ENCODE measurements at regions not wholly inside any gene's neighbourhood (a gene's known extent, or its start where the extent isn't known, plus 50 kb on each side); places are given as distances from the start of the nearest gene placed in this dataset.

DNA sequence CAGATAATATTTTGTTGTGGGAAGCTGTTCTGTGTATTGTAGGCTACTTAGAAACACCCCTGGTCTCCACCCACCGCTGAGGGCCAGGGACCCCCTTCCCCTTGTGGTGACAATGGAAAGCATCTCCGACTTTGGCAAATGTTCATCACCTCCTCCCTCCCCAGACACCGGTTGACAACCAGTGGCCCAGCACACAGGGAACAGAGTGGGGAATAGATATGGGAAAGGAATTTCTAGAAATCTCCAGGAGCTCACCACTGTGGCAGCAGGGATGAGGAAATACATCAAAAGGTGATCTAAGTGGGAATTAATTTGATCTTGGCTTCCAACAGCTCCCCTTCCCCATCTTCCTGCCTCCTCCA lies 257.3 kb upstream of the FOXQ1 start:
- no peak for DNase-seq

DNA sequence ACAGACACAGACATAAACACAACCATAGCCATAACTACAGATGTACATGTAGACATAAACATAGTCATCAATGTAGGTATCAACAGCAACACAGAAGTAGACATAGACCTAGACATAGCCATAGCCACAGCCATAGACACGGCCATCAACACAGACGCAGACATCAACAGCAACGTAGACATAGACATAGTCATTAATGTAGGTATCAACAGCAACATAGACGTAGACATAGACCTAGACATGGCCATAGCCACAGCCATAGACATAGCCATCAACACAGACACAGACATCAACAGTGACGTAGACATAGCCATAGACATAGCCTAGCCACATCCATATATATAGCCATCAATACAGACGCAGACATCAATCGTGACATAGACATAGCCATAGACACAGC lies 258.3 kb upstream of the FOXQ1 start:
- DNase-seq, result no peak

DNA sequence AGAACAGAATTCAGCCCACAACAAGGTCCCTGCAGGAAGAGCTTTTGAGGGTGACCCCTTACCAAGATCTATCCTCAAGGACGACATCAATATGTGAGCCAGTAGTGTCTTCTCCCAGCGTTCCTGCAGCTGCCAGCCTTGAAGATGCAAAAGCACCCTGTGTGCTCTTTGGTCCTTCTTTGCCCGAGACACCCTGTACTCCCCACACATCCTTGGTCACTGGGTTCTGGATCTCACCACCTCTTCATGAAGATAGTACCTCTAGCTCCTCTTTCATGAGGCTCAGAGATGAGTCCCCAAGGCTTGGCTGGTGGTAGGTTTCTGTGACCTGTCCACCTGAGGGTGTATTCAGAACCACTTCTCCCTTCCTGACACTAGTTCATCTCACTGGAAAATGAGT lies 259.6 kb upstream of the FOXQ1 start:
- DNase-seq, result no peak

DNA sequence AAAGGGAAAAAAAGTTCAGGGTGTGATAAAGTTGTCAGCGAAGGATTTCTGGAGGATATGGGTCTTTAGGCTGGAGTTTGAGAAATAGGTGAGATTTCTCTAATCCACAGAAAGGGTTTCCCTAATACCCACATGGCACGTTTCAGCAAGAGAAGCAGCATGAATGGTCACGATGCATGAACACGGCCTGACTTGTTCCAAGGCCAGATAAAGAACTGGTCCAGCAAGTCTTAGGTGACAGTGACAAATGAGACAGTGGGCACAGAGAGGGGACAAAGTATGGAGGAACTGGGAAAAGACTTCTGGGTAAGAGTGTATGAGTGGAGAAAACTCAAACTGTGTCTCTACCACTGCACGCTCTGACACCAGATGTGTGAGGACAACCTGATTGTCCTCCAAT lies 262.0 kb upstream of the FOXQ1 start:
- no peak for DNase-seq

DNA sequence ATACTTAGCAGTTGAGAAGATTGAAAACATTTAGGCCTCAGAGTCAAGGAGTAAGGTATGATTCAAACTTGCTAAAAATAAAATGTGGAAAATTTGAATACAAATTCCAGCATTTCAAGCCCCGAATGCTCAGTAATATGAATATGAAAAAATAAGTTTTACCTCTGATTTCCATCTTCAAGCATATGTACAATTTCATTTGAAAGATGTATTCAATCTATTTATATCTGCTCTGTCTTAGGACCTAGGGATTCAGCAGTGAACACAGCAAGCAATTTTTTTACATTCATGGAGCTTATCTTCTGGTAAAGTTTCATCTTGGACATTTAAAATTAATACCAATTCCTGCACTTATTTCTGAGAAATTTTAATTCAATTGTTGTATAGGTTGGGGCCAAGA lies 262.7 kb upstream of the FOXQ1 start:
- DNase-seq, result no peak

DNA sequence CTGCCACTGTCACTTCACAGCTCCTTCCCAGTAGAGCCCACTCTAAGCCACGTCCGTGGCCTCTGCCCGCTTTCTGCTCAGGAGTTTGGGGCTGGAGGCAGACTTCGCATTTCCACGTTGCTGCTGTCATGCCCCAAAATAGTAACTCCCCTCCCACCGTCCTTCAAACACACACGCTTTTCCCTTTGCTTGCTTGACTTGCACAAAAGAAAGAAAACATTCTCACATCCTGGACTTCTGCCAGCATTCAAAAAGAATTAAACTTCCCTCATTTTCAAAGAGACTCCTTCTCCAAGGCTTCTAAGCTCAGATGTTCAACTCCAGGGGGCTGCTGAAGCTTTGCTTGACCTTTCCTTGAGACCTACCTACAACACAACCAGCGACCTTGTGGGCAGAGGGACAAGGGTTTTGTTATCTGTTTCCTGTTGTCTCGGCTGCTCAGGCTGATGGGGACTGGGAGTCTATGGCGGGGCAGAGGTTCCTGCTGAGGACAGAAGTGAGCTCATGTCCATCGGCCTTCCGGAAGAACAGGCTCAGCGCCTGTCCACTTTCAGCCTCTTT lies 263.8 kb upstream of the FOXQ1 start:
- no peak for DNase-seq

DNA sequence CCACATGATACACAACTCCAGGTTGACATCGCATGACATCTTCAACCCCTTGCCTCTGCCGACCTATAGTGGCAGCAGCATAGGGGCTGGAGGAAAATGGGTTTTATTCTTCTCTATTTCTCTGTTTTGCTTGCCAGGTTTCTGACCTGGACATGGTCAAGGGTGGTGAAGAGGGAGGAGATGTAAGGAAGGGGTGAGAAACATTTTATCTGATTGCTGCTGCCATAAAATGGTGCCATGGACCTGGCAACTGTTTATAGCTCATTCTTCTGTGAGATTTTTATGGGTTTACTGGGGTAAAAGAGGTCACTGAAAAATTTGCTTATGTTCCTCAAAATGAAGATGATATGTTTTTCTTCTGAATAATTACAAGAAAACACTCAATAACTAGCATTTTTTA lies 266.7 kb upstream of the FOXQ1 start:
- no peak for DNase-seq

DNA sequence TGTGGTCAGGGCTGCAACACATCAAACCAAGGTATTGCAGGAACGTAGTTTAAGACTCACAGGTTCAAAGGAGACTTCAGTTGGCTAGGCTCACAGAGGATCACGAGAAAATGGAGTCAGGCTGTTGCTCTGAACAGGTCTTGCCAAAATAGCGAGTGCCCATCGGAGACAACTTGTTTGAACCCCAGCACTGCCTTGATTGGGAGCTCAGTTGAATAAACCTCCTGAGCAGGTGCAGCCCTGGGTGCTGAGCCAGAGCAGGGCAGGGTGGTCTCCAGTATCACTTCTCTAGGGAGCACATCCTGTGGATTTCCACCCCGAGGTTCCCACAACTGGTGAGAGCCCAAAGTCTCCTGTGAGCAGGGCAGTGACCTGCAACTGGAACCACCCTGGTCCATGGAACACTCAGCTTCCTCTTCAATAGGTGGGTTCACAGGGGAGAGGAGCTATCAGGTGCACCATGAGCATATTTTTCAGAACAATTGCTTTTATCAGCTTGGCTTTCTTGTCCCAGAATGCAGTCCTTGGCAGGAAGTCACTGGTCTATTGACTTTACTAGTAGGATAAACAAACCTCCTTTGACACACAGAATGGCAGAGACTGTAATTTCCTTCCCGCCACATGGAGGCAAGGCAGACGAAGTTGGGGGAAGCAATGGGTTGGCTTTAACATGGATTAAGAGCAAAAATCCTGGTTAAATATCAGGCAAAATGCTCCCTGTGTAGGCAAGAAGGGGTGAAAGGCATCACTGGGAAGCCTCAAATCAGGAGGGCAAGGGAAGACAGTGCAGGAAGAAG lies 267.7 kb upstream of the FOXQ1 start:
- DNase-seq, result no peak

DNA sequence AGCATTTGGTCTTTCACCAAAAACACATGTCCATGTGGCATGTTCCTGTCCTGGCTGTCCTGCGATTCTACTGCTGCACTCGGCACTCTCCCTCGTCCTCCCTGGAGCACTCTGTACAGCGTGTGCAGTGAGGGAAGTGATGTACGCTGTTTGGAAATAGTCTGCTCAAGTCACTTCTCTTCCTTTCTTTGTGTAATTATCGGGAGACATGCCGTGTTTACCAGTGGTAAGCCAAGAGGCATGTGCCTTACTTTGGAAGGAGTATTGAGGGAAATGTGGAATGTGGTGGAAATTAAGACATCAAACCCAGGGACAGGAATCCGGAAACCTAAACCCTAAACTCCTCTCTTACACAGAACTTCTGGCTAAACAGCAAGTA lies 268.5 kb upstream of the FOXQ1 start:
- no peak for DNase-seq

DNA sequence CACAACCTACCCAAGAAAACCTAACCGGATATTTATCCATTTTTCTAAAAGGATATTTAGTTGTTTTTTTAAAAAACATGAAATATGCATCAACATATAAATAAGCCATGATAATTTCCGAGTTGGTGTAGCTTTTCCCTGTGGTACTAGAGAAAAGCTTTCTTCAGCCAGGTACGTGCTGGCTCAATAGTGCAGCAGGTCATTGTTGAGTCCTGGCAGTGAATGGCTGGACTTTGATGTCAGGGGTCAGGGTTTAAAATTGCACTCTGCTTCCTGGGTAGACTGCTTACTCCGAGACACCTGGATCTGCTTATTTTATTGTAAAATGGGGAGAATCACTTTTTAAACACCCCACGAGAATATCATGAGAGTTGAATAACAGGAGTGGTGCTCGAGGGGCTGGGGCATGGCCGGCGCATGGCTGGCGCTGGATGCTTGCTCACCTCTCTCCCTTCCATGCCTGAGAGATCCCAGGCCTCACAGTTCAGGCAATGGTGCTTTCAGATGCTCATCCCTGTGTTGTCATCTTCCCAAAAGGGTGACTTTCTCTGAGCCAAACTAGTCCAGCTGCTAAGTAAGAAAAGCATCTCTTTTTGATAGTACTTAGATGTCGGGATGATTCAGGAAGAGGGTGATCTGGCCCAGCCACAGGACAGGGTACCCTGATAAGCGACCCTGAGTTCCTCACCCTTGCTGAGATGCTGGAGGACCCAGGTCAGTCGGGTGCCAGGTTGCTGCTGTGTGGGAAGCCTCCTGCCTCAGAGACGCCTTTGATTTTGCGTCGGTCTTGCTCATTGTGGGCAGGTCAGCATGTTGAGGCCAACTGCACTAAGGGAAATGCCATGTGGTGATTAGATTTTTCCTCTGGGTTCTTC lies 269.1 kb upstream of the FOXQ1 start:
- DNase-seq, result no peak

DNA sequence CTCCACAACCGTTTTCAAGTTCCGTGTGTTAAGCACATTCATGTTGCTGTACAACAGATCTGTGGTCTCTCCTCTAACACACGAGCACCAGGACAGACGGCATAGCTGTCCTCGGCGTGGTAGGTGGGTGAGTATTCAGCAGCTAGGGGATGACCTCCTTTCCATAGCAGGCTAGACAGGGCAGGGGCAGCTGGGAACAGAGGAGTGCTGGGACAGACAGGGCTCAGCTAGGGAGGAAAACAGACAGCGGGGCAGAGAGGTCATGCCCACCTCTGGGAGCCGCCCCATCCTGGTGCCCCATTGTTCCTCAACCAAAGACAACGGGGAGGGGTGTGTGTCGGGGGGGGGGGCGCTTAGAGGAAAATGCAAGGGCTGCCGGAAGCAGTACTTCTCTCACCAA lies 271.5 kb upstream of the FOXQ1 start:
- no peak for DNase-seq

DNA sequence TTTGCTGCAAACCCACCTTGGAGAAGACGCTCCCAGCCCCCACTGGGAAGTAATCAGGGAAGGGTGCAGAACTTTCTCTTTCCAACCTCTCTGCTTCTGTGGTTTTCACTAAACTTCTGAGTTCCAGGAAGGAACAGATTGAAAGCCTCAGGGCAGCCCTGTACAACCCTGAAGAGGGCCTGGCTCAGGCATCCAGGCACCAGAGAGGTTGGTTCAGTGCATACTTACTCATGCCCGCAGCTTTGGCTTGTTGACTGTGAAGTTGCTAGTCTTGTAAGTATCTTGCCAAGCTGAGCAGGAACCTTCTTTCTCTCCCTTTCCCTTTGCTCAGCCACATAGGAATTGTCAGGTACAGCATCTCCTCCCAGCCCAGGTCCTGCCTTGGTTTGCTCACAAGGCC lies 272.2 kb upstream of the FOXQ1 start:
- DNase-seq, result no peak

DNA sequence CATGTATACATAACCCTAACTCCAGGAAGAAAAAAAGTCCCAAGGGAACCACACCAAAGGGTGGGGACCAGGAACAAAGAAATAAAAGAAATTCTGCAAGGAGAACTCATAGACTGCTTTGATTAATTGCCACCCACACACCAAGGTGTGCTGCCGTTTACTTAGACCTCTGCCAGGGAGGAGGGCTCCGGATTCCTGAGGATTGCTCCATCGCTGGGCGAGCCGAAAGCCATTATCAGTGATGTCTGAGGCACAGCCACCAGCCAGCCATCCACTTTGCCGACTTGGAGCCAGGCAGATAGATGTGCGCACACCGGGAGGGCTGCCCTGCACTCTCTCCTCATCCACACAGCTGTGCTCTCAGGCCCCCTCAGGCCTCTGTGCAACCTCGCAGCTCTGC lies 272.7 kb upstream of the FOXQ1 start:
- DNase-seq, result no peak

DNA sequence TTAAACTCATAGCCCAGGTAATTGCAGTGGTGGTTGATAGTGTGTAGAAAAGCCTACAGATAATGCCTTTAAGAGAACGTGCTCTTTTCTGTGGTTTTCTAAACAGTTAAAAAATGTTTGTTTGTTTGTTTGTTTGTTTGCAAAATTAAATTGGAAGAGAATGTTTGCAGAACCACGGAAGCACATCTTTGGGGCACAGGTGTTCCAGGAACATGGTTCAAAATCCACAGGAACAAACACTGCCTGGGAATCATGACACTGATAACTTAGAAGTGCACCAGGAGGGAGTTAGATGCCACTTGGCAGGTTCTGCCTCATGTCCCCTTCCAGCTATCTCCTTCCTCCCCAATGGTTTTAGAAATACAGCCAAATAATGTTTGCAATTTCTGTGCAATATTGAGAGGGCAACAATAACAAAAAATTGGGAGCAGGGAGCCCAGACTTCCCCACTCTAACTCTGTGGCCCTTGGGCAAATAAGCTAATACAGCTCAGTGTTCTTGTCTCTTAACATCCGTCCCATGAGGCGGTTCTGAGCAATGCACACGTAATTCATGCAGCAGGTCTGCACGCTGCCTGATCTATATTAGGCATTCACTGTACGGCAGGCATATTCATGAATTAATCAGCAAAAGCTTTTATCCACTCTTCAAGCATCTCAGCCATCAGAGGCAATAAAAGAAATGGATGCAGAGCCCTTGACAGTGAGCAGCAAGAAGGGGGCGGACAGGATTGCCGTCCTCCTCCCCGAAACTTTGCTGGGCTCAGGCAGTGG lies 274.3 kb upstream of the FOXQ1 start:
- no peak for DNase-seq

DNA sequence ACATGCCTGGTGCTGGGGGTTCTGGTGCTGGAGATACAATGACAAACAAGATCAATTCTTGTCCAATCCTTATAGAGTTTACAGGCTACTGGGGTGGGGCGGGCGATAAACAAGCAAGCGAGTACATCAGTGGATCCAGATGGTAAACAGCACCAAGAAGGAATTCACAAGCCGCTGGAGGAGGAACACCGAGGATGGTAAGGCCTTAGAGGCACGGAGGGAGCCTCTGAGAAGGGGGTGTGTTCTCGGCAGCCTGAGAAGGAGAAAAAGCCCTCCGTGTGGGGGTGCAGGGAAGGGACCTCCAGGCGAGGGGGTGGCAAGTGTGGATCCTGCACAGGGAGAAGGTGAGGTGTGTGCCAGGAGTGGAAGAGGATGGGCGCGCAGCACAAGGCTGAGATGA lies 276.5 kb upstream of the FOXQ1 start:
- DNase-seq, result no peak

DNA sequence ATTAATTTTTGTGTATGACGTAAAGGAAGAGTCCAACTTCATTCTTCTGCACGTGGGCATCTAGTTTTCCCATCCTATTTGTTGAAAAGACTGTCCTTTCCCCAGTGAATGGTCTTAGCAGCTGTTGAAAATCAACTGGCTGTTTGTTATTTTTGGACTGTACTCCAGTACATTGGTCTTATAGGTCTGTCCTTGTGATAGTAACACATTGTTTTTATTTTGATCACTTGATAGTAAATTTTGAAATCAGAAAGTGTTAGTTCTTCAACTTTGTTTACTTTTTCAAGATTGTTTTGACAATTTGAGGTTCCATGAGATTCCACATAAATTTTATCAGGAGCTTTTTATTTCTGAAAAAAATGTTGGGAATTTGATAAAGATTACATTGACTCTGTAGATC lies 280.2 kb upstream of the FOXQ1 start:
- DNase-seq, result no peak

DNA sequence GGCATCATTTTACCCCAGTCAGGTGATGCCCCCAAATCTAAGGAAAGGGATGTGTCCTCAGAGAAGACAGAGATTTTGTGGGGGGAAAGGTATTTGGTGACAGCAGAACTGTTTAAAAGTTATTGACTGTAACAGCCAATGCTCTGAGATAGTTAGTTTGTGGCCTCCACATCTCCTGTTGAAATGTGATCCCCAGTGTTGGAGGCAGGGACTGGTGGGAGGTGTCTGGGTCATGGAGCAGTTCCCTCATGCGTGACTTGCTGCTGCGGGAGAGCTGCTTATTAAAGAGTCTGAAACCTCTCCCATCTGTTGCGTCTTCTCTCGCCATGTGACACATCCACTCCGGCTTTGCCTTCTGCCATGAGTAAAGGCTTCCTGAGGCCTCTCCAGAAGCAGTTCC lies 282.8 kb upstream of the FOXQ1 start:
- DNase-seq, result no peak

DNA sequence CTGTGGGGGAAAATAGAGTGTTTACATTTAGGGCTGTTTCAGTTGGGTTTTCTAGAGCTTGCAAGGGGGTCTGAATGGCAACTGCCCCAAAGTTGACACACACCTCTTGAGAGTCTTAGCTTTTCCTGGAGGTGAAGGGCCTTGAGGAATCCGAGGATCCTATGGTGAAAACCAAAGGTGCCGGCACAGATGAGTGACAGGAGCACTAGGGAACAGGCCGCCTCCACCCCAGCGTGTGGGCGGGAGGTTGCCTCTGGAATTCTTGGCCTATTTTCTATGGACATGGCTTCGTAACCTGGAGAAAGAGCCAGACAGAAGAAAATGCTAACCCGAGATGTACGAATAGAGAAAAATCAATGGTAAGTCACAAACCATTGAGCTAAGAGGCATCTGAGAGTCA lies 283.2 kb upstream of the FOXQ1 start:
- DNase-seq, result no peak

DNA sequence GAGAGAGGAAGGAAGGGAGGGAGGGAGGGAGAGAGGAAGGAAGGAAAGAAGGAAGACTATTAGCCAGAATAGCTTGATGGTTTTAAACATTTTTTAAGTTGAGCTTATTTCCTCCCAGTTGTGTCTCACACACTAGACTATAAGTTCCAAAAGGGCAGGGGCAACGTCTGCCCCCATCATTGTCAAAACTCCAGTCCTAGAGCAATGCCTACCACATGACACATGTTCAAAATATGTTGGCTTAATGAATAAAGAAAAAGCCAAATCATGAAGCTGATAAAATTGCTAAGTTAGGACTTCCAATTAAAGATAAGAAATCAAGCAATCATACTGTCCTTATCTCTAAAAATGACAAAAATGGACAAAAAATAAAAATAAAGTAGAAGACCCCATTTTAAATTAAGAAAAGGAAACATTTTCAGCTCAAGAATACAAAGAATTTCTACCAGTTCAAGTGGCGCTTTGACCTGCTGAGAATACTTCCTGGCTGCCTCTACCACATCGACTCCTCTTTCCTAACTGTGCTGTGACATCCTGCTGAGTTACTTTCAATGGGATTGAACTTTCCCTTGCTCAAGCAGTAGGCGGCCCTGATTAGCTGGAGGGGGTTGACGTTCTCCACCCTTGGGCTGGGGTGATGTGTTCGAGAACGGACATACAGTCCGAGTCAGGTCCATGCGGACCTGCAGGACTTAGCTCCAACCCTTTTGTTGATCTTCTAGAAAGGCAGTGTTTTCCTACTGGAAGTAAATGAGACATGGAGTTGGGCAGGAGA lies 283.9 kb upstream of the FOXQ1 start:
- DNase-seq, result no peak

DNA sequence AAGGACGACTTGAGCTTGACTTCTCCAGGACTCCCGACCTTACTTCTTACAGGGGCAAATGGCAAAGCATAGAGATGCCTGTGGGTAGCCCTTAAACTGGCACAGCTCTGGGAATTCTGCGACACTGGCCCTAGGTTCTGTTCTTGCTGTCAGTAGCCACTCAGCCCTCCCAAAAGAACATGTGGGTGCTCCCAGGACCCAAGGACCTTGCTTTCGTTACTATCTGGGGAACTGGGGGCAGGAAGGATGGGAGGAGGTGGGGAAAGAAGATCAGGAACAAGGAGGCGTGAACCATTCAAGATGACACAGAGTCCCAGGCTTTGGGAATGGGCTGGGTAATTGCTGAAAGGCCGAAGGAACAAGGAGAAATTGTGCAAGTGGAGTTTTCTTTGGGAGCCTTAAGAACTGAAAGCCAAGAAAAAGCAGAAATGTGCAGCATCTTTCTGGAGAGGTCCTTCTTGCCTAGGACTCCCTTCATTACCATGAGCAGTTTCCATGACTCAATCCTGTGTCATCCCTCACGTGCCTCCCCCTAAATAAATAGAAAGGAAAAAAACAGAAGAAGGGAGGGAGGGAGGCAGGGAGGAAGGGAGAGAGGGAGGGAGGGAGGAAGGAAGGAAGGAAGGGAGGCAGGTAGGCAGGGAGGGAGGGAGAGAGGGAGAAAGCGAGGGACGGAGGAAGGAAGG lies 284.6 kb upstream of the FOXQ1 start:
- no peak for DNase-seq

DNA sequence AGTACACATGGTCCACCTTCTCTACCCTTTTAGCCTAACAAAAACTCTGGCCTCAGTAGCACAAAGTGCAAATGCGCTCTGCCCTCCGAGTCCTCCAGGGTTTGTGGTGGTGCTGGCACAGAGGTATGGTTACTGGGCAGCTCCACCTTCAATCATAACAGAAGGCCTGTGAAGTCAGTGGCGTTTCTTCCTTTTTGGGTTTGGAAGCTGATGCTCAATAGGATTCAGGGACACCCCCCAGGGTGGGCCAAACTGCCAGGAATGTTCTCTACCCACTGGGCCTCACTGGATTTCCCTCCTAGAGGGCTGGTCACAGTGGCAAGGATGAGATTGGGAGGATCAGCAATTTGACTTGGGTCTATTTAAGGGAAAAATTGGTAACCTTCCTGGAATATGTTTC lies 286.1 kb upstream of the FOXQ1 start:
- no peak for DNase-seq

DNA sequence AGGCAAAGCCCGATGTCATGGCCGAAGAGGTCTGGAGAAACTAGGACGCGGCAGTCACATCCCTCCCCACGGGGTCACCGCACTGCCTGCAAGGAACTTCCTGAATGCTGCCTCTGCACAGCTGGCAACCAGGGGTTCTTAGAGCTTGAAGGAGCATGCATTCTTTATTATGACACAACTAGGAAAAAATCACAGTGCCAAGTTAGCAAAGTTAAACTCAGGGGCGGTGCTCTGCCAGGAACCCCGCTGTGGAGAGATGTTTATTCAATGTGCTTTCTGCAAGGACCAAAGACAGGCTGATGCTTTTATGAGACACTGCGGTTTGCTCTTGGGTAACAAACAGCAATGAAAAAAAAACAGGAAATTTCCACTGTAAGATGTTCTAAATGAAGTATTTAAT lies 287.3 kb upstream of the FOXQ1 start:
- DNase-seq, result no peak
